HepG2 (cell line): ENCODE measurements at regions not wholly inside any gene's neighbourhood (a gene's known extent, or its start where the extent isn't known, plus 50 kb on each side); places are given as distances from the start of the nearest gene placed in this dataset.

Experiments used
- ATAC-seq: fragments of 200-7000 bp; cut with Tn5 transposase; 3 replicates; pipeline ENCODE4 v1.9.1; 2020; ENCODE audit warnings: mild to moderate bottlenecking, moderate library complexity
- BruUV-seq: library from RNA; stranded (reverse); fragments of 400-500 nt; replicated peaks from 2 replicates; lab custom pipeline; 2021; lab: Mats Ljungman, UMichigan
- CTCF ChIA-PET: fragments of 300-600 bp; formaldehyde crosslinking; extraction: SDS; loops from one replicate; lab custom pipeline; 2021; ENCODE audit warnings: low total read pairs, inconsistent platforms, low intra/inter-chr PET ratio; lab: Yijun Ruan, JAX
- POLR2A ChIA-PET: fragments of 350-600 bp; sonication (Branson Sonifier 250); formaldehyde crosslinking; loops from one replicate; lab custom pipeline; 2020; ENCODE audit warnings: antibody characterized with exemption, inconsistent platforms; lab: Yijun Ruan, JAX
- DNase-seq: peaks from one replicate; pipeline ENCODE4 v3.0.0-alpha.2; 2015; ENCODE audit warnings: low spot score
- FAIRE-seq: peaks from 3 replicates; lab custom pipeline; 2011; peaks lifted over from hg19 to GRCh38; lab: Jason Lieb, UNC
- H2AFZ ChIP-seq: one replicate; pipeline ENCODE4 v1.6.1; 2011; ENCODE audit warnings: low read length, inconsistent platforms
- H3K27ac ChIP-seq: fragments of 300-600 bp; 3 replicates; pipeline ENCODE4 v1.8.0; 2011; ENCODE audit warnings: mixed run types, mild to moderate bottlenecking, mixed read lengths, low read length, inconsistent platforms; ENCODE audit not compliant: insufficient read depth; ENCODE audit errors: extremely low read length
- H3K27me3 ChIP-seq, 2 experiments: fragments of 200-600 bp in 1 of 2; 2 replicates in 1 of 2; 3 replicates in 1 of 2; pipeline versions ENCODE4 v1.6.0 to v1.8.0; 2011; ENCODE audit warnings: low read length in 2 of 2, mild to moderate bottlenecking in 2 of 2, moderate library complexity in 2 of 2, inconsistent platforms in 1 of 2; ENCODE audit not compliant: insufficient read depth in 2 of 2, control insufficient read depth in 1 of 2
- H3K36me3 ChIP-seq, 2 experiments: fragments of 200-600 bp in 1 of 2; replicated peaks in 1 of 2; 2 replicates in 1 of 2; 3 replicates in 1 of 2; pipeline versions ENCODE4 v1.5.1 to v1.8.0; 2011; ENCODE audit warnings: low read length in 2 of 2, inconsistent platforms in 1 of 2; ENCODE audit not compliant: insufficient read depth in 2 of 2, control insufficient read depth in 1 of 2
- H3K4me1 ChIP-seq: 2 replicates; pipeline ENCODE4 v1.5.1; 2012; ENCODE audit warnings: low read length, inconsistent platforms; ENCODE audit not compliant: insufficient read depth
- H3K4me2 ChIP-seq: 2 replicates; pipeline ENCODE4 v1.6.0; 2011; ENCODE audit warnings: low read depth, low read length, inconsistent platforms
- H3K4me3 ChIP-seq, 3 experiments: fragments of 200-600 bp in 1 of 3; sonication (generic), shearing (Covaris generic) in 1 of 3; replicated peaks in 1 of 3; 2 replicates each; pipeline ENCODE4 v1.5.1; 2011 to 2016; ENCODE audit warnings: low read length in 3 of 3, inconsistent platforms in 2 of 3, low read depth in 2 of 3, mild to moderate bottlenecking in 2 of 3, control low read depth in 1 of 3, mixed read lengths in 1 of 3; ENCODE audit not compliant: insufficient read depth in 1 of 3
- H3K79me2 ChIP-seq: one replicate; pipeline ENCODE4 v1.6.1; 2011; ENCODE audit warnings: low read length, inconsistent platforms; ENCODE audit not compliant: insufficient read depth
- H3K9ac ChIP-seq: 2 replicates; pipeline ENCODE4 v1.6.0; 2011; ENCODE audit warnings: mild to moderate bottlenecking, low read depth, low read length, inconsistent platforms; ENCODE audit not compliant: insufficient read depth
- H3K9me3 ChIP-seq: 2 replicates; pipeline ENCODE4 v1.5.1; 2012; ENCODE audit warnings: mild to moderate bottlenecking, low read length
- H4K20me1 ChIP-seq: 2 replicates; pipeline ENCODE4 v1.6.0; 2011; ENCODE audit warnings: inconsistent platforms, mild to moderate bottlenecking, low read length, moderate library complexity; ENCODE audit not compliant: insufficient read depth
- CBX2 ChIP-seq, 2 experiments: fragments of 200-600 bp in 1 of 2; sonication (generic); formaldehyde crosslinking in 1 of 2; IDR thresholded peaks; 2 replicates each; pipeline versions ENCODE4 v1.7.0 to v1.8.1; 2018 to 2022; ENCODE audit warnings: low read depth in 2 of 2, low read length in 1 of 2, mild to moderate bottlenecking in 1 of 2, missing genetic modification reagents in 1 of 2
- HCFC1 ChIP-seq: fragments of 150-350 bp; IDR thresholded peaks from 2 replicates; pipeline ENCODE4 v1.6.1; 2014; ENCODE audit warnings: low read depth, low read length
- PLRG1 ChIP-seq: fragments of 450-650 bp; conservative IDR thresholded peaks from 2 replicates; pipeline ENCODE4 v1.6.1; 2016
- SP140L ChIP-seq: sonication (generic); formaldehyde crosslinking; IDR thresholded peaks from 2 replicates; pipeline ENCODE4 v1.4.0; 2020; ENCODE audit warnings: missing genetic modification reagents, borderline replicate concordance
- ZBTB21 ChIP-seq: sonication (generic); formaldehyde crosslinking; IDR thresholded peaks from 2 replicates; pipeline ENCODE4 v1.4.0; 2020; ENCODE audit warnings: missing genetic modification reagents
- ZNF263 ChIP-seq: sonication (generic); formaldehyde crosslinking; IDR thresholded peaks from 2 replicates; pipeline ENCODE4 v1.4.0; 2020; ENCODE audit warnings: missing genetic modification reagents
- WGBS: methylation state at CpG from one replicate; pipeline ENCODE4 v1.1.6; 2017; ENCODE audit warnings: low lambda C conversion rate; 5-methylcytosine and 5-hydroxymethylcytosine counted together
- in situ Hi-C: cut with HindIII; loops from 2 replicates; pipeline ENCODE4 v1.10.0; 2017; ENCODE audit warnings: low pct_unique_long_range_greater_than_20kb; ENCODE audit not compliant: extremely low pct_ligation_motif_present
- intact Hi-C: fragments of 100-400 bp; cut with micrococcal nuclease; formaldehyde crosslinking; loops from one replicate; pipeline ENCODE4 v1.10.0; 2022; ENCODE audit not compliant: unreplicated experiment
- TF ChIP-seq, protein P1 (sequence below): sonication (generic); formaldehyde crosslinking; IDR thresholded peaks from 2 replicates; pipeline ENCODE4 v1.4.0; 2020; ENCODE audit warnings: missing genetic modification reagents

DNA sequence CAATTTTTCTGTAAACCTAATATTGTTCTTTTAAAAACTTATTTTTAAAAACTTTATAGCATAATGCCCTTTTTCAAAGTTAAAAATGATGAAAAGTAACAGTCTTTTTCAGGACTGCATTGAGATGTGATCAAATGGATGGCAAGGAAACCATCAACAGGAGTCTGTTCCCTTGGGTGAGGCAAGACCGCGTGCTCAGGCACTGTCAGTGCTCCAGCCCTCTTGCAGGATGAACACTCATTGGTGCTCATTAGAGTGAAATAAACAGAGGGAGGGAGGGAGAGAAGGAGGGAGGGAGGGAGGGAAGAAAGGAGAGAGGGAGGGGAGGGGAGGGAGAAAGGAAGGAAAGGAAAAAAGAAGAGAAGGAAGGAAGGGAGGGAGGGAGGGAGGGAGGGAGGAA, 145.7 kb upstream of the CHST15 start (continued):
- TF ChIP-seq ZBTB21 (CRISPR knock-in tag) (no peak), CBX2 (IDR thresholded peaks at IDR 0.05; ENCODE audit: low read depth, low read length) (no peak), CBX2 (CRISPR knock-in tag; IDR thresholded peaks at IDR 0.05; ENCODE audit: low read depth) (no peak), HCFC1 (no peak), PLRG1 (no peak)
- TF ChIP-seq, protein P1, sequence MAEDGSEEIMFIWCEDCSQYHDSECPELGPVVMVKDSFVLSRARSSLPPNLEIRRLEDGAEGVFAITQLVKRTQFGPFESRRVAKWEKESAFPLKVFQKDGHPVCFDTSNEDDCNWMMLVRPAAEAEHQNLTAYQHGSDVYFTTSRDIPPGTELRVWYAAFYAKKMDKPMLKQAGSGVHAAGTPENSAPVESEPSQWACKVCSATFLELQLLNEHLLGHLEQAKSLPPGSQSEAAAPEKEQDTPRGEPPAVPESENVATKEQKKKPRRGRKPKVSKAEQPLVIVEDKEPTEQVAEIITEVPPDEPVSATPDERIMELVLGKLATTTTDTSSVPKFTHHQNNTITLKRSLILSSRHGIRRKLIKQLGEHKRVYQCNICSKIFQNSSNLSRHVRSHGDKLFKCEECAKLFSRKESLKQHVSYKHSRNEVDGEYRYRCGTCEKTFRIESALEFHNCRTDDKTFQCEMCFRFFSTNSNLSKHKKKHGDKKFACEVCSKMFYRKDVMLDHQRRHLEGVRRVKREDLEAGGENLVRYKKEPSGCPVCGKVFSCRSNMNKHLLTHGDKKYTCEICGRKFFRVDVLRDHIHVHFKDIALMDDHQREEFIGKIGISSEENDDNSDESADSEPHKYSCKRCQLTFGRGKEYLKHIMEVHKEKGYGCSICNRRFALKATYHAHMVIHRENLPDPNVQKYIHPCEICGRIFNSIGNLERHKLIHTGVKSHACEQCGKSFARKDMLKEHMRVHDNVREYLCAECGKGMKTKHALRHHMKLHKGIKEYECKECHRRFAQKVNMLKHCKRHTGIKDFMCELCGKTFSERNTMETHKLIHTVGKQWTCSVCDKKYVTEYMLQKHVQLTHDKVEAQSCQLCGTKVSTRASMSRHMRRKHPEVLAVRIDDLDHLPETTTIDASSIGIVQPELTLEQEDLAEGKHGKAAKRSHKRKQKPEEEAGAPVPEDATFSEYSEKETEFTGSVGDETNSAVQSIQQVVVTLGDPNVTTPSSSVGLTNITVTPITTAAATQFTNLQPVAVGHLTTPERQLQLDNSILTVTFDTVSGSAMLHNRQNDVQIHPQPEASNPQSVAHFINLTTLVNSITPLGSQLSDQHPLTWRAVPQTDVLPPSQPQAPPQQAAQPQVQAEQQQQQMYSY (CRISPR knock-in tag): no peak

DNA sequence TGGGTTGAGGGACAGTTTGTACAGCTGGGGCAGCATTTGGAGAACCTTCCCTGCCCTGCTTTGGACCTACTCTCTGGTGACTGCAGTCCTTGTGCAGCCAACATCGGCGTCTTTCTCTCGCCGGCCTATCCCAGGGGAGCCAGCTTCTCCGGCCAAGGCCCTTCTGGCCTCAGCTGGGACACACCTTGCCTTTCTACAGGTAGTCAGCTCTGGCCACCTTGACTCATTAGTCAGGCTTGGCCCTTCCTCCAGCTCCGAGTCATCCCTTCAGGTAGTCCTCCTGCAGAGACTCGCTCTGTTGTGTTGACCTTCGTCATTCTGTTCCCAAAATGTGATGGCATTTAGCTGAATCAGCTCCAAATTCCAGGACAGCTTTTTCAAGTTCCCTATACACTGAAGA, 145.0 kb upstream of the CHST15 start:
- Histone ChIP-seq H3K4me3 (no peak overlapping the region), H3K9ac (no peak overlapping the region), H3K4me1 (no peaks in the 10 kb centered on the region), H3K27ac (no peak overlapping the region), H3K79me2 (no peaks in the 10 kb centered on the region), H3K27me3 (peaks cover 3 to 10% of the 10 kb centered on the region in 2 experiments; a peak in 2 of 5 replicates), H3K36me3 (no peaks in the 10 kb centered on the region), H3K9me3 (no peaks in the 10 kb centered on the region), H4K20me1 (no peaks in the 10 kb centered on the region), H3K4me2 (no peak overlapping the region), H2AFZ (no peak overlapping the region)
- no peak for FAIRE-seq
- BruUV-seq: no TSS peak
- in situ Hi-C loops (no loop called here), intact Hi-C loops (no loop called here)
- CTCF ChIA-PET: no interaction called here
- no peak for DNase-seq
- 45% methylated on average over 7 of the region's 8 CpGs for WGBS
- TF ChIP-seq ZNF263 (CRISPR knock-in tag) (0 out of 2 replicates have a peak, but pooled peaks have one; percentile 39), SP140L (CRISPR knock-in tag) (no peak)
- POLR2A ChIA-PET: no interaction called here
- ATAC-seq: no peak
